Progenitor cell of endocrine pancreas (in vitro differentiated cells): ENCODE measurements at regions not wholly inside any gene's neighbourhood (a gene's known extent, or its start where the extent isn't known, plus 50 kb on each side); places are given as distances from the start of the nearest gene placed in this dataset.
A peak's percentile ranks its signal among the peaks of the same experiment; 100 is the strongest.
"Not testable (repeated sequence)": the region's sequence is repeated elsewhere in the genome, so short reads cannot be mapped to it uniquely, and the experiment has no call there.

Experiments used
- DNase-seq: peaks from one replicate; pipeline ENCODE4 v3.0.0; 2021; ENCODE audit warnings: low spot score; ENCODE audit not compliant: unreplicated experiment
- H3K27ac Mint-ChIP-seq: 2 replicates; pipeline ENCODE4 v1.8.0; 2021; ENCODE audit warnings: mild to moderate bottlenecking, moderate library complexity, mixed read lengths
- H3K27me3 Mint-ChIP-seq: 2 replicates; pipeline ENCODE4 v1.8.0; 2021; ENCODE audit warnings: mixed read lengths
- H3K36me3 Mint-ChIP-seq: 2 replicates; pipeline ENCODE4 v1.8.0; 2022; ENCODE audit warnings: mixed read lengths; ENCODE audit not compliant: insufficient read depth
- H3K4me1 Mint-ChIP-seq: 2 replicates; pipeline ENCODE4 v1.8.0; 2021; ENCODE audit warnings: low read depth, mixed read lengths
- H3K4me3 Mint-ChIP-seq: 2 replicates; pipeline ENCODE4 v1.8.0; 2021; ENCODE audit warnings: low read depth, mild to moderate bottlenecking, moderate library complexity, mixed read lengths
- H3K9me3 Mint-ChIP-seq: 2 replicates; pipeline ENCODE4 v1.8.0; 2021; ENCODE audit warnings: low read depth, mixed read lengths
- TF ChIP-seq, protein P1 (sequence below): fragments of 200-600 bp; sonication (generic); IDR thresholded peaks from one replicate; pipeline ENCODE4 v1.5.0; 2021; ENCODE audit warnings: antibody characterized with exemption, mild to moderate bottlenecking; ENCODE audit not compliant: unreplicated experiment

DNA sequence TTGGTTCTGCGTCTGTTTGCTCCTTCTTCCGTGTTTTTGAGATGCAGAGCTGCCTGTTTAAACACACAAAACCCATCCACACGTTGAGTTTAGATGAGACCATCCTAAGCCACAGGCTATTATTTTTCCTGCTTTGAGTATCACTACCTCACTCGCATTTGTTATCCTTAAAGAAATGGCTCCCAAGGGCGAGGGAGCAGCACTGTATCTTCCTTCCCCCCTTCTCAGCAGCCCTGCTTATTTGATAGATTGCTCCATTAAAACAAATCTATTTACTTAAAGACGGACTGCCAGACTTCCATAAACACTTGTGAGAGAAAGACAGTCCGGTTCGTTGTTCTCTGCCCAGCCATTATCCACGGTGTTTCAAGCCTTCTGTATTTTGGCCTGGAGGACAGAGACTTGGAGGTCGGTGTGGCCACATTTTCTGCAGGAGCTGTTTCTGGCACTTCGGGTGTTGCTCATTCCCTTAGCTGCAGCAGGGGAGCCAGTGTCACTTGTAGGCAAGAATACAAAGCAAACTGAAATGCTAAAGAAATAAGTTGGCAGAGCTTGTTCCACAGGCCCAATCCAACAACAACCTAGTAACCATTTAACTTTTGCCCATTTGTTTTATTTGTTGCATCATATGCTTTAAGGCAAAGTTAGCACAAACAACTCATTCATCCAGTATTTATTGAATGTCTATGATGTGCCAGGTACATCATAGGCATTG lies 275.4 kb downstream of the TTC6 start:
- no peak for DNase-seq

GRCh38 chr14:37874065-37874428 lies 278.6 kb downstream of the TTC6 start:
- peaks cover 17% of the 10 kb centered on the region for H3K4me1 Mint-ChIP-seq
- DNase-seq, H3K27me3 Mint-ChIP-seq, H3K4me3 Mint-ChIP-seq, H3K9me3 Mint-ChIP-seq, H3K36me3 Mint-ChIP-seq, H3K27ac Mint-ChIP-seq: not testable (repeated sequence)

More for the DNA sequence above, 275.4 kb downstream of the TTC6 start:
- H3K4me3 Mint-ChIP-seq, result no peak overlapping the region
- no peak overlapping the region for H3K27ac Mint-ChIP-seq
- H3K27me3 Mint-ChIP-seq, result no peaks in the 10 kb centered on the region
- H3K4me1 Mint-ChIP-seq, result peaks cover 17% of the 10 kb centered on the region
- no peaks in the 10 kb centered on the region for H3K9me3 Mint-ChIP-seq
- peaks cover 4% of the 10 kb centered on the region for H3K36me3 Mint-ChIP-seq
- TF ChIP-seq, protein P1, sequence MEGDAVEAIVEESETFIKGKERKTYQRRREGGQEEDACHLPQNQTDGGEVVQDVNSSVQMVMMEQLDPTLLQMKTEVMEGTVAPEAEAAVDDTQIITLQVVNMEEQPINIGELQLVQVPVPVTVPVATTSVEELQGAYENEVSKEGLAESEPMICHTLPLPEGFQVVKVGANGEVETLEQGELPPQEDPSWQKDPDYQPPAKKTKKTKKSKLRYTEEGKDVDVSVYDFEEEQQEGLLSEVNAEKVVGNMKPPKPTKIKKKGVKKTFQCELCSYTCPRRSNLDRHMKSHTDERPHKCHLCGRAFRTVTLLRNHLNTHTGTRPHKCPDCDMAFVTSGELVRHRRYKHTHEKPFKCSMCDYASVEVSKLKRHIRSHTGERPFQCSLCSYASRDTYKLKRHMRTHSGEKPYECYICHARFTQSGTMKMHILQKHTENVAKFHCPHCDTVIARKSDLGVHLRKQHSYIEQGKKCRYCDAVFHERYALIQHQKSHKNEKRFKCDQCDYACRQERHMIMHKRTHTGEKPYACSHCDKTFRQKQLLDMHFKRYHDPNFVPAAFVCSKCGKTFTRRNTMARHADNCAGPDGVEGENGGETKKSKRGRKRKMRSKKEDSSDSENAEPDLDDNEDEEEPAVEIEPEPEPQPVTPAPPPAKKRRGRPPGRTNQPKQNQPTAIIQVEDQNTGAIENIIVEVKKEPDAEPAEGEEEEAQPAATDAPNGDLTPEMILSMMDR, result no peak

- H3K27ac Mint-ChIP-seq, result peak overlapping the region; percentile 43
- peak; percentile 89 for DNase-seq
- peaks cover 17% of the 10 kb centered on the region for H3K4me1 Mint-ChIP-seq
- no peaks in the 10 kb centered on the region for H3K9me3 Mint-ChIP-seq
- no peaks in the 10 kb centered on the region for H3K36me3 Mint-ChIP-seq
- H3K27me3 Mint-ChIP-seq, result no peaks in the 10 kb centered on the region
- H3K4me3 Mint-ChIP-seq, result no peak overlapping the region
- TF ChIP-seq, protein P1, result peak; percentile 90
Observed at GRCh38 chr14:37874429-37875109, 279.1 kb downstream of the TTC6 start.

GRCh38 chr14:37888234-37888633 lies 292.8 kb downstream of the TTC6 start:
- peaks cover 6% of the 10 kb centered on the region for H3K9me3 Mint-ChIP-seq
- no peak overlapping the region for H3K27ac Mint-ChIP-seq
- no peak for DNase-seq
- no peaks in the 10 kb centered on the region for H3K4me1 Mint-ChIP-seq
- peaks cover 11% of the 10 kb centered on the region for H3K36me3 Mint-ChIP-seq
- TF ChIP-seq, protein P1, result no peak
- H3K27me3 Mint-ChIP-seq, result no peaks in the 10 kb centered on the region
- no peak overlapping the region for H3K4me3 Mint-ChIP-seq

- H3K4me1 Mint-ChIP-seq, result peaks cover 1% of the 10 kb centered on the region
- no peak overlapping the region for H3K27ac Mint-ChIP-seq
- no peaks in the 10 kb centered on the region for H3K27me3 Mint-ChIP-seq
- no peak overlapping the region for H3K4me3 Mint-ChIP-seq
- TF ChIP-seq, protein P1, result no peak
- peaks cover 6% of the 10 kb centered on the region for H3K9me3 Mint-ChIP-seq
- no peak for DNase-seq
- H3K36me3 Mint-ChIP-seq, result peaks cover 11% of the 10 kb centered on the region
Observed at GRCh38 chr14:37889087-37889486, 293.7 kb downstream of the TTC6 start.

- Mint-ChIP-seq H3K36me3 (peaks cover 11% of the 10 kb centered on the region), H3K27me3 (no peaks in the 10 kb centered on the region), H3K9me3 (peaks cover 6% of the 10 kb centered on the region), H3K4me3 (no peak overlapping the region), H3K4me1 (peaks cover 6% of the 10 kb centered on the region), H3K27ac (no peak overlapping the region)
- no peak for DNase-seq
- TF ChIP-seq, protein P1, result peak; percentile 33
Observed at GRCh38 chr14:37890095-37890494, 294.7 kb downstream of the TTC6 start.

DNA sequence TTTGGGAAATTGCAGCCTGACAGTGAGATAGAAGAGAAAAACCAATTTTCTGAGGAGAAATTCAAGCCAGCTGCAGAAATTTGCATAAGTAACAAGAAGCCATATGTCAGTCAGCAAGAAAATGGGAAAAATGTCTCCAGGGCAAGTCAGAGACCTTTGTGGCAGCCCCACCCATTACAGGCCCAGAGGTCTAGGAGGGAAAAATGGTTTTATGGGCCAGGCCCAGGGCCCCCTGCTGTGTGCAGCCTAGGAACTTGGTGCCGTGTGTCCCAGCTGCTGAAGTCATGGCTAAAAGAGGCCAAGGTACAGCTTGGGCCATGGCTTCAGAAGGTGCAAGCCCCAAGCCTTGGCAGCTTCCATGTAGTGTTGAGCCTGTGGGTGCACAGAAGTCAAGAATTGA lies 296.1 kb downstream of the TTC6 start:
- H3K4me3 Mint-ChIP-seq, H3K27me3 Mint-ChIP-seq: not testable (repeated sequence)
- H3K36me3 Mint-ChIP-seq, result peaks cover 11% of the 10 kb centered on the region

More for the DNA sequence above, 296.1 kb downstream of the TTC6 start:
- DNase-seq, H3K4me1 Mint-ChIP-seq, H3K27ac Mint-ChIP-seq, H3K9me3 Mint-ChIP-seq: not testable (repeated sequence)
